ENCODE measurements at regions not wholly inside any gene's neighbourhood (a gene's known extent, or its start where the extent isn't known, plus 50 kb on each side); places are given as distances from the start of the nearest gene placed in this dataset.
A peak's percentile ranks its signal among the peaks of the same experiment; 100 is the strongest.

DNA sequence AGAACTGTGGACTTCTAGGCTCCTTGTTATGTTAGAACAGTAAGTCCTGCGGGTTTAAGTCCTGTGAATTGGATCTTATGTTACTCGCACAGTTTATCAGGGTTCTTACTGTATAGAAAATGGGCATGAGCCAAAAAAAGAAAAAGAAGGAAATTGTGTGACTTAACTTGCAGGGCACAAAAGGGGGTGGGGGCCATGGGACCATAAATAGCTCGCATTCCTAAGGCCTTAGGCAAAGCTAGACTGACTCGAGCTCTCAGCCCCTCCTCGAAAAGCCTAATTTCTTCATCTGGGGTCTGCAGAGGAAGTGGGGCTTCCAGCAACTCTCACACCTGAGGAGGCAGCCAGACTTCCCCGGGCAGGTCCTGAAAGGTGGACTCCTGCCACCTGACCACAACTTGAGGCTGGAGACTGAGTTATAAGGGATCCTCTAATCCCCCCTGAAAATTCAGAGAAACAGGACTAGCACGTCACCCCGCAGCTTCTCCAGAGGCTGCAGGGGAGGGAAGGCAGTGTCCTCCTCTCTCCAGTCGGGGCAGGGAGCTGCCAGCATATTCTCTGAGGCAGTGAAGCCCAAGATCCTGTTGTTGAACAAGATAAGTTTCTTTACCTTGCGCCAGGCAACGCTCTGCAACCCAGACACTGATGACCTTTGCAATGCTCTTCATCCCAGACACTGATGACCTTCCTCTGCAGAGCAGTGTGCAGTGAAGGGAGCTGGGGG is 280.5 kb downstream of the PCNX1 start:
- Mint-ChIP-seq H3K4me3 (no peak overlapping the region), H3K9me3 (peaks cover 1% of the 10 kb centered on the region), H3K27me3 (peaks cover 8% of the 10 kb centered on the region), H3K36me3 (peaks cover 2% of the 10 kb centered on the region), H3K27ac (no peak overlapping the region), H3K4me1 (no peaks in the 10 kb centered on the region)
- ATAC-seq (ENCODE audit: low read depth) (no peak), DNase-seq (ENCODE audit: low spot score in 2 of 2) (no peak)

DNA sequence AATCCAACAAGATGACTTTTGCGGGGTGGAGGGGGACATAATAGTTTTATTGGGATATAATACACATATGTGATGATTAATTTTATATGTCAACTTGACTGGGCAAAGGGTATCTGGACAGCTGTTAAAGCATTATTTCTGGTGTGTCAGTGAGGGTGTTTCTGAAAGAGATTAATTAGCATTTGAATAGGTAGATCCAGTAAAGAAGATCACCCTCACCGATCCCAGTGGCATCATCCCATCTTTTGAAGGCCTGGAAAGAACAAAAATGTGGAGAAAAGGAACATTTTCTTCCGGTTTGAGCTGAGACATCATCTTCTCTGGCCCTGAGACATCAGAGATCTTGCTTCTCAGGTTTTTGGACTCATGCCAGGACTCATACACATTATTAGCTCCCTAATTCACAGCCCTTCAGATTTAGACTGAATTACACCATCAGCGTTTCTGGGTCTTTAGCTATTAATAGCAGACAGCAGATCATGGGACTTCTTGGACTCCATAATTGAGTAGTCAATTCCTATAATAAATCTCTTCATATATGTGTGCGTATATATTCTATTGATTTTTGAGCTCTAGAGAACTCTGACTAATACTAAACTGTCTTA is 283.6 kb downstream of the PCNX1 start:
- DNase-seq (ENCODE audit: low spot score in 2 of 2) (no peak), ATAC-seq (ENCODE audit: low read depth) (no peak)
- H3K4me1 Mint-ChIP-seq, result no peaks in the 10 kb centered on the region
- peaks cover 1% of the 10 kb centered on the region for H3K9me3 Mint-ChIP-seq
- H3K36me3 Mint-ChIP-seq, result peaks cover 2% of the 10 kb centered on the region
- H3K27me3 Mint-ChIP-seq, result peaks cover 8% of the 10 kb centered on the region
- H3K27ac Mint-ChIP-seq, result no peak overlapping the region
- no peak overlapping the region for H3K4me3 Mint-ChIP-seq

DNA sequence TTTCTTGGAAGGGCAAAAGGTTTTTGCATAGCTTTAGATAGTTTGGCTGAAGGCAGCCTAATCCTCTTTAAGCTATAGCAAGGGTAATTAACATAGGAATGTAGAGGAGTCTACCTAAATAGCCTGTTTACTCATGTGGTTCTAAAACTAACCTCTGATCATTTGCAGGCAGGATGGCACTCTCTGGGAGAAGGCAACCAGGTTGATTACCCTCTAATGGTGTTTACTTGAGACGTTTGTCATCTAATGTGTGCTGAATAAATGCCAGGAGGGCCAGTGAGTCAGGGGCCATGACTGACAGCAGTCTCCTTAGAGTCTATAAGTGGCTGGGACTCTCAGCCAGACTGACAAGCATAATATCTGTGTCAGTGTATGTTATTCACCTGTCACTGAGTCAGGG is 286.4 kb downstream of the PCNX1 start:
- Mint-ChIP-seq H3K27ac (no peak overlapping the region), H3K4me3 (no peak overlapping the region), H3K36me3 (no peaks in the 10 kb centered on the region), H3K9me3 (no peaks in the 10 kb centered on the region), H3K27me3 (peaks cover 8% of the 10 kb centered on the region), H3K4me1 (no peaks in the 10 kb centered on the region)
- no peak for DNase-seq (ENCODE audit: low spot score in 2 of 2)
- ATAC-seq (ENCODE audit: low read depth), result no peak

DNA sequence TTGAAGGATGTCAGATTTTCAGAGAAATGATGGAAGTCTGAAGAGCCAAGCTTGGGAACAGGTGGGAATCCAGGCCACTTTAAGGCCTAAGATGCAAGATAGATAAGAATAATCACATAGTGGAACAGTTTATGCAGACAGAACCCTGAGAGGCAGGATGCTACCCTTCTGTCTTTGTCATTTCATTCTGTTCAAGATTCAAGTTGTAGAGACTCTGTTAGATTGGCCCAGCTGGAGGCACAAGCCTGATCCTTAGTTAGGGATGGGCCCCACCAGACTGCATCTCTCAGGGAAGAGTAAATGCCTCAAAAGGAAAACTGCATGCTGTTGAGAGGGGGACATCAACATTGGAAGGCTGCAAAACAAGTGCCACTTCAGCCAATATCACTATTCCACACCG is 287.0 kb downstream of the PCNX1 start:
- Mint-ChIP-seq H3K9me3 (no peaks in the 10 kb centered on the region), H3K27me3 (peaks cover 8% of the 10 kb centered on the region), H3K27ac (no peak overlapping the region), H3K4me1 (no peaks in the 10 kb centered on the region), H3K4me3 (no peak overlapping the region), H3K36me3 (no peaks in the 10 kb centered on the region)
- ATAC-seq (ENCODE audit: low read depth) (no peak), DNase-seq (ENCODE audit: low spot score in 2 of 2) (no peak)

DNA sequence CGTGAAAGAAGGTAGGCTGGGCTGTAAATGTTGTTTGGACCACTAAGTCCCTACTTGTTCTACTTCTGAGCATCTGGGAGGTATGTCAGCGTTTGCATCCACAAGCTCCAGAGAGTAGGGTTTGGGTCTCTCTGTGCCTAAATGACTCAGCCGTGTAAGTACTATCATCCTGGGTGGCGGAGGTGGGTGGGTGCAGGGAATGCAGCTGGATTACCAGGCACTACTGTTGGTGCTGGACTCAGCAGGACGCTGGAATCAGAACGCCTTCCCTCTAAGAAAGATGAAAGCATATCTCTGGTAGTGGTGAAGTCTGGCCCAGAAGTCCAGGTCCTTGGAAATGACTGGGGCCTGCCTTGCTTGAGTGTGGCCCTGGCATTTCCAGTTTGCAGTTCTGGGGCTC is 289.7 kb downstream of the PCNX1 start:
- Mint-ChIP-seq H3K36me3 (no peaks in the 10 kb centered on the region), H3K27me3 (peaks cover 7% of the 10 kb centered on the region), H3K9me3 (no peaks in the 10 kb centered on the region), H3K4me3 (no peak overlapping the region), H3K27ac (no peak overlapping the region), H3K4me1 (no peaks in the 10 kb centered on the region)
- ATAC-seq (ENCODE audit: low read depth), result no peak
- no peak for DNase-seq (ENCODE audit: low spot score in 2 of 2)

DNA sequence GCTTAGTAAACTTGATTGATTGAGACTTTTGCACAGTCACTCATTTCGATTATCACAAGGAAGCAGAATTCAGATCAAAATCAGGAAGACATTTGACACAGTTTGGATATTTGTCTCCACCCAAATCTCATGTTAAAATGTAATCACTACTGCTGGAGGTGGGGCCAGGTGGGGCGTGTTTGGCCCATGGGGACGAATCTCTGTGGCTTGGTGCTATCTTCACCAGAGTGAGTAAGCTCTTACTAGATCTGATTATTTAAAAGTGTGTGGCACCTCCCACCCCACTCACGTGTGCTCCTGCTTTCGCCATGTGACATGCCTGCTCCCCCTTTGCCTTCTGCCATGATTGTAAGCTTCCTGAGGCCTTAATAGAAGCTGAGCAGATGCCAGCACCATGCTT is 291.4 kb downstream of the PCNX1 start:
- no peaks in the 10 kb centered on the region for H3K4me1 Mint-ChIP-seq
- ATAC-seq (ENCODE audit: low read depth) (no peak), DNase-seq (ENCODE audit: low spot score in 2 of 2) (no peak)
- peaks cover 9% of the 10 kb centered on the region for H3K27me3 Mint-ChIP-seq
- no peak overlapping the region for H3K4me3 Mint-ChIP-seq
- no peaks in the 10 kb centered on the region for H3K36me3 Mint-ChIP-seq
- no peak overlapping the region for H3K27ac Mint-ChIP-seq
- no peaks in the 10 kb centered on the region for H3K9me3 Mint-ChIP-seq

DNA sequence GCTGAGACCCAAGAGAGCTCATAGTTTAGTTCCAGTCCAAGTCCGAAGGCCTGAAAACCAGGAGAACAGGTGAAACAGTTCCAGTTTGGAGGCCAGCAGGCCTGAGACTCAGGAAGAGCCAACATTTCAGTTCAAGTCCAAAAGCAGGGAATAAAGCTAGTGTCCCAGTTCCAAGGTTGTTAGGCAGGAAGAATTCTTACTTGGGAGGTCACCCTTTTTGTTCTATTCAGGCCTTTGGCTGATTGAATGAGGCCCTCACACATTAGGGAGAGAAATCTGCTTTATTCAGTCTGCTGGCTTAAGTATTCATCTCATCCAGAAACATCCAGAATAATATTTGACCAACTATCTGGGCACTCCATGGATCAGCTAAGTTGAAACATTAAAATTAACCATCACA is 294.6 kb downstream of the PCNX1 start:
- Mint-ChIP-seq H3K9me3 (peaks cover 3% of the 10 kb centered on the region), H3K4me1 (no peaks in the 10 kb centered on the region), H3K27me3 (peaks cover 9% of the 10 kb centered on the region), H3K4me3 (no peak overlapping the region), H3K27ac (no peak overlapping the region), H3K36me3 (no peaks in the 10 kb centered on the region)
- ATAC-seq (ENCODE audit: low read depth) (no peak), DNase-seq (ENCODE audit: low spot score in 2 of 2) (no peak)

DNA sequence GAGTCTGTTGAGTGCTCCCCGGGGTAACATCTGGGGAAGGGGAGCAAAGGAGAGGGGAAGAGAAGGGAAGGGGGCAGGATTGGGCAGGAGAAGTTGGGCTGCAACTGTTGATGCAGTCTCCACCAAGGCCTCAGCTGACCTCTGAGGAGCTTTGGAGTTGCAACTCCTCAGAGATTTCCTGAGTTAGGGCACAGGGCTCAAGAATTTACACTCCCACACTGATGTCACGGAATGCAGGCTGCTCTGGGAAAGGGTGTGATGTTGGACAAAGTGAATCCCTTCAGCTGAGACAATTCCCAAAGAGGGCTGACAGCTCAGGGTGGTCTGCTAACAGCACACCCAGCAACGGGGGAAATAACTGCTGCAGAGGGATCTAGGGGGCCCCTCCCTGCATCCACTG is 295.6 kb downstream of the PCNX1 start:
- Mint-ChIP-seq H3K9me3 (peaks cover 3% of the 10 kb centered on the region), H3K27ac (no peak overlapping the region), H3K36me3 (no peaks in the 10 kb centered on the region), H3K4me1 (no peaks in the 10 kb centered on the region), H3K4me3 (no peak overlapping the region), H3K27me3 (peaks cover 7% of the 10 kb centered on the region)
- ATAC-seq (ENCODE audit: low read depth) (no peak), DNase-seq (ENCODE audit: low spot score in 2 of 2) (no peak)

DNA sequence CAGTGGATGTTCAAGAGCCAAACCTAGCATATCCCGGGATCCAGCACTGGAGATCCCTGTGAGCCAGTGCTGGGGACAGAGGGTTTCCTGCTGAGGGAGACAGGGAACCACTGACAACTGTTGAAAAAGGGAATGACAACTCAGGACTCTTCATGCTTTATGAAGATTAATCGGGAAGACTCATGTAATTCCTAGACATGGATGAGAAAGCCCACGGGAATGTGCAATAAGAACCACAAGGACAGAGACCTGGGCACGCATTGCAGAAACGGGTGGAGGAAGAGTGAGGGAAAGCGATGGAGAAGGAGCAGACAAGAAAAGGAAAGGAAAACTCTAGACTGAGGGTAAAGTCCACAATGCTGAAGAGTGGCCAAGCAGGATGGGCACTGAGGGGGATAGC is 296.0 kb downstream of the PCNX1 start:
- H3K9me3 Mint-ChIP-seq, result peaks cover 3% of the 10 kb centered on the region
- no peaks in the 10 kb centered on the region for H3K36me3 Mint-ChIP-seq
- ATAC-seq (ENCODE audit: low read depth), result no peak
- H3K4me1 Mint-ChIP-seq, result no peaks in the 10 kb centered on the region
- no peak overlapping the region for H3K4me3 Mint-ChIP-seq
- DNase-seq (ENCODE audit: low spot score in 2 of 2), result no peak
- H3K27me3 Mint-ChIP-seq, result peaks cover 7% of the 10 kb centered on the region
- H3K27ac Mint-ChIP-seq, result no peak overlapping the region

DNA sequence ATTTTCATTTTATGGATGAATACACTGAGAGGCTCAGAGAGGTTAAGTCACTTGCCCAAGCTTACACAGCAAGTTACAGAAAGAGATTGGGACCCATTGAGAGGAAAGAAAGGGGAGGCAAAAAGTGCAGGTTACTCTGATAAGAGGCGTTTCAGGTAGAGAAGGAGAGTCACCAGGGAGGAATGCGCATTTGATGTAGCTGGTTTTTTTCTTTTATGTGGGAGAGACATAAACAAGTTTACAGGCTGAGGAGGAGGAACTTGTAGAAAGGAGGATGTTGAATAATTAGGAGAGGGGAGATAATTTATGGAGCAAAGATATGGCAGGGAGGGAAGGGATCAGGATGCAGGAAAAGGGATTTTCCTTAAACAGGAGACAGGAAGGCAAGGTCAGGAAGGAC is 297.0 kb downstream of the PCNX1 start:
- H3K9me3 Mint-ChIP-seq, result peaks cover 3% of the 10 kb centered on the region
- H3K36me3 Mint-ChIP-seq, result no peaks in the 10 kb centered on the region
- DNase-seq (ENCODE audit: low spot score in 2 of 2), result no peak
- peaks cover 7% of the 10 kb centered on the region for H3K27me3 Mint-ChIP-seq
- no peak overlapping the region for H3K4me3 Mint-ChIP-seq
- no peak for ATAC-seq (ENCODE audit: low read depth)
- H3K4me1 Mint-ChIP-seq, result no peaks in the 10 kb centered on the region
- no peak overlapping the region for H3K27ac Mint-ChIP-seq

DNA sequence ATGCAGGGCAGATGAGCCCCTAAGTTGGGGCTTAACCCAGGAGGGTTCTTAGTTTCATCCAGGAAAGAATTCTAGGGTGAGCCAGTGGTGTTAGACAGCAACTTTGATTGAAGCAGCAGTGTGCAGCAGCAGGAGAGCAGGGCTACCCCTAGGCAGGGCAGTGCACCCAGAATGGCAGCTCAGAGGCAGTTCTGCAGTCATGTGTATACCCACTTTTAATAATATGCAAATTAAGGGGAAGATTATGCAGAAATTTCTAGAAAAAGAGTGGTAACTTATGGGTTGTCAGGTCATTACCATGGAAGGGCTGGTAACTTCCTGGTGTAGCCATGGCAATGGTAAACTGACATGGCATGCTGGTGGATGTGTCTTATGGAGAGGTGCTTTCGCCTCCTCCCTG is 297.5 kb downstream of the PCNX1 start:
- H3K4me3 Mint-ChIP-seq, result no peak overlapping the region
- H3K27ac Mint-ChIP-seq, result no peak overlapping the region
- H3K27me3 Mint-ChIP-seq, result peaks cover 7% of the 10 kb centered on the region

DNA sequence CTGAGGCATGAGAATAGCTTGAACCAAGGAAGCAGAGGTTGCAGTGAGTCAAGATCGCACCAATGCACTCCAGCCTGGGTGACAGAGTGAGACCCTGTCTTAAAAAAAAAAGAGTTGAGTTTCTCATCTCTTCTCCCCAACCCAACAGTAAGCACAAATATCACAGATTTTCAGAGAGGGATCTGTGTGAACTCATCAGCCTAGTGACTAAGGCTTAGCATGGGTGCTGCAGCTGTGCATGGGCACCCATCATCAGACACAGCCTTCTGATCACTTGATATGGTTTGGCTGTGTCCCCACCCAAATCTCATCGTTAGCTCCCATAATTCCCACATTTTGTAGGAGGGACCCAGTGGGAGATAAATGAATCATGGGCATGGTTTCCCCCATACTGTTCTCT is 298.9 kb downstream of the PCNX1 start:
- peaks cover 3% of the 10 kb centered on the region for H3K9me3 Mint-ChIP-seq
- DNase-seq (ENCODE audit: low spot score in 2 of 2) (no peak), ATAC-seq (ENCODE audit: low read depth) (no peak)
- H3K4me1 Mint-ChIP-seq, result no peaks in the 10 kb centered on the region
- H3K36me3 Mint-ChIP-seq, result no peaks in the 10 kb centered on the region
- H3K27ac Mint-ChIP-seq, result no peak overlapping the region
- H3K4me3 Mint-ChIP-seq, result no peak overlapping the region
- H3K27me3 Mint-ChIP-seq, result peaks cover 11% of the 10 kb centered on the region

More for the DNA sequence above, 297.5 kb downstream of the PCNX1 start:
- no peaks in the 10 kb centered on the region for H3K36me3 Mint-ChIP-seq
- ATAC-seq (ENCODE audit: low read depth) (peak; percentile 26), DNase-seq (ENCODE audit: low spot score in 2 of 2) (no peak)
- H3K9me3 Mint-ChIP-seq, result peaks cover 3% of the 10 kb centered on the region
- H3K4me1 Mint-ChIP-seq, result no peaks in the 10 kb centered on the region

DNA sequence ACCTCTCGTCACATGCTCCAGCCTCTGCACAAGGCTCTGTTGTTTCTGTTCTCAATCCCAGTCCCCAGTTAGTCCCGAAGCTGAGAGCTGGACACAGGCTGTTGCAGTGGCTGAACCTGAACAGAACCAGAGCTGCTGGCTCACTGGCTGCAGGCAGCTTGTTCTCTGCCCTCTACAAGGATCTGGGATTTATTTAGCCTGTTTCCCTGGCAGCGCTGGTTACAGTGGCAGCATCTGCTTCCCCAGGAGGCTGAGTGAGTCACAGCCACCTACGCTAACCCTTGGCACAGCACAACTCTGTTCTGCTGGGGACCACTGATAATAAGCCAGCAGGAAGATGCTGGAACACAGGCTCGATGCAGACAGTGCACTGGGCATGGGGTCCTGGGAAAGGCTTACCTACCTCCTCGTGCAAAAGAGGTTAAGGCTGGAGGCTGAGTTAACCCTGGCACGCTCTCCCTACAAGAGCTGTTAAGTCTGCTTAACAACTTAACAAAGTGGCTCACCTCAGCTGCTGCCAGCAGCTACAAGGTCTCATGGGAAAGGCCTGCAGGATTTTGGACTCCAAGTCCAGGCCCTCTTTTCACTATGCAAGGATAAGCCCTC is 299.6 kb downstream of the PCNX1 start:
- H3K4me1 Mint-ChIP-seq, result no peaks in the 10 kb centered on the region

DNA sequence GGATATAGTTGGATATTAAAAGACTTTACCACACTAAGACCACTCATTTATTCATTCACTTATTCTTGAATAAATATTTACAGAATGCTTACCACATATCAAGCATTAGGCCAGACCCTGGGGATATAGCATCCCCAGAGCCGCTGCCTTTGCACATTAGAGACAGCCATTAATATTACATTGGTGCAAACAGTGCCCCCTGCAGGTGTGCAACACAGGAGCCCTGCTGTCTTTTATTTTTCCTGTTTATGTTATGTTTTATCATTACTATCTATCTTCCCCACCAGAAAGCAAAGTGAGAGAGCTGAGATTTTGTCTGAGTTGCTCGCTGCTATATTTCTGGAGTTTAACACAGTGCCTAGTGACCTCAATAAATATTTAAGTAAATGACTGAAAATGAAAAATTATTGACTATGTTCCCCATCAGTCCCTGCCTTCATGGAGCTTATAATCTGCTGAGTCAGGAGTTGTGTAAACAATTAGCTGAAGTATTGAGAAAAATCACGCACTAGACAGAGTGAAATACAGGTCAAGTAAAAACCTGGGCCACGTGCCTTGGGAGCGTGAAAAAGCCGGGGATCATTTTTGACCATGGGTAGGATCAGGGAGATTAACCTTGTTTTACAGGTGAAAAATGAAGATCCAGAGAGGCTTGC is 301.6 kb downstream of the PCNX1 start:
- no peak for DNase-seq (ENCODE audit: low spot score in 2 of 2)
- no peak for ATAC-seq (ENCODE audit: low read depth)
- Mint-ChIP-seq H3K4me1 (no peaks in the 10 kb centered on the region), H3K27ac (no peak overlapping the region), H3K36me3 (no peaks in the 10 kb centered on the region), H3K4me3 (no peak overlapping the region), H3K9me3 (peaks cover 3% of the 10 kb centered on the region), H3K27me3 (peaks cover 4% of the 10 kb centered on the region)

More for the DNA sequence above, 299.6 kb downstream of the PCNX1 start:
- Mint-ChIP-seq H3K36me3 (no peaks in the 10 kb centered on the region), H3K9me3 (peaks cover 3% of the 10 kb centered on the region), H3K27ac (no peak overlapping the region), H3K4me3 (no peak overlapping the region), H3K27me3 (peaks cover 10% of the 10 kb centered on the region)
- DNase-seq (ENCODE audit: low spot score in 2 of 2), result no peak
- no peak for ATAC-seq (ENCODE audit: low read depth)
